ENCODE measurements at regions not wholly inside any gene's neighbourhood (a gene's known extent, or its start where the extent isn't known, plus 50 kb on each side); places are given as distances from the start of the nearest gene placed in this dataset.

DNA sequence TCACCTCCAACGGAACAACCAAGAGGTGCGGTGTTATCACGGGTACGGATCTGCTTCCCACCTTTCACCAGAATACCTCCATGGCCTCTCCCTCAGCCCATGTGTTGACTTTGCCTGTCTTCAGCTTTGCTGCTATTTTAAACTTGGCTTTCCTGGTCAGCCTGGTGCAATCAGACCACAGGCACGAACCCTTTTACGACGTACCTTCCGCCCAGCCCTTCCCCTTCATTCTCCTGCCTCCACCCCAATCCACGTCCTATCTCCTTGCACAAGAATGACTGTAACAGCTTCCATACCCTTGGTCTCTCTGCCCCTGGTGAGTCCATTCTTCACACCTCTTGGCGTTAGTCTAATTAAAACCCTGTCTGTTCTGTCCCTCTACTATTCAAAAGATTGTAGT lies 431.7 kb downstream of the EFNB2 start:
- POLR2A ChIA-PET = no interaction called here
- TF ChIP-seq, protein P1, sequence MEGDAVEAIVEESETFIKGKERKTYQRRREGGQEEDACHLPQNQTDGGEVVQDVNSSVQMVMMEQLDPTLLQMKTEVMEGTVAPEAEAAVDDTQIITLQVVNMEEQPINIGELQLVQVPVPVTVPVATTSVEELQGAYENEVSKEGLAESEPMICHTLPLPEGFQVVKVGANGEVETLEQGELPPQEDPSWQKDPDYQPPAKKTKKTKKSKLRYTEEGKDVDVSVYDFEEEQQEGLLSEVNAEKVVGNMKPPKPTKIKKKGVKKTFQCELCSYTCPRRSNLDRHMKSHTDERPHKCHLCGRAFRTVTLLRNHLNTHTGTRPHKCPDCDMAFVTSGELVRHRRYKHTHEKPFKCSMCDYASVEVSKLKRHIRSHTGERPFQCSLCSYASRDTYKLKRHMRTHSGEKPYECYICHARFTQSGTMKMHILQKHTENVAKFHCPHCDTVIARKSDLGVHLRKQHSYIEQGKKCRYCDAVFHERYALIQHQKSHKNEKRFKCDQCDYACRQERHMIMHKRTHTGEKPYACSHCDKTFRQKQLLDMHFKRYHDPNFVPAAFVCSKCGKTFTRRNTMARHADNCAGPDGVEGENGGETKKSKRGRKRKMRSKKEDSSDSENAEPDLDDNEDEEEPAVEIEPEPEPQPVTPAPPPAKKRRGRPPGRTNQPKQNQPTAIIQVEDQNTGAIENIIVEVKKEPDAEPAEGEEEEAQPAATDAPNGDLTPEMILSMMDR (IDR thresholded peaks at IDR 0.05) = no peak
- no peaks in the 10 kb centered on the region for H3K36me3 Mint-ChIP-seq (ENCODE audit: low read depth)
- intact Hi-C loops (cut with micrococcal nuclease) = no loop called here
- no peaks in the 10 kb centered on the region for H3K27me3 Mint-ChIP-seq
- no peak overlapping the region for H3K27ac Mint-ChIP-seq
- no peak for DNase-seq
- no peaks in the 10 kb centered on the region for H3K9me3 Mint-ChIP-seq
- no peak for ATAC-seq
- CTCF ChIA-PET = no interaction called here
- no peaks in the 10 kb centered on the region for H3K4me1 Mint-ChIP-seq (ENCODE audit: low read depth)
- H3K4me3 Mint-ChIP-seq = no peak overlapping the region

DNA sequence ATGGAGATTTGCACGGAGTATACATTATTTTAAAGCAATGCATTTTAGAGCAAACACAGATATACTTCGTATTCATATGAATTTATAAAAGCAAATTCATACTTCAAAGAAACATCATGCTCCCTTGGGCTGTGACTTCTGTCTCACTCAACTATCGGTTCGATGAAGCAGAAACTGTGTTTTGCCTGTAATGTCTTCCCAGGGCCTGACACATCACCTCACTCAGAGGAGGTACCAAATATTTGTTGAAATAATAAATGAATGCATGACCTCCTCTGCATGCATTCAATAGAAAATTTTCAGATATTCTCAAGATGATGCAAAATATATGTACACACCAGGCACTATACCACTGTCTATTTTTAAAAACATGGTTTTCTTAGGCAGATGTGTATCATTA lies 432.7 kb downstream of the EFNB2 start:
- CTCF ChIA-PET = no interaction called here
- peaks cover 2% of the 10 kb centered on the region for H3K27me3 Mint-ChIP-seq
- H3K36me3 Mint-ChIP-seq (ENCODE audit: low read depth) = no peaks in the 10 kb centered on the region
- no peak overlapping the region for H3K4me3 Mint-ChIP-seq
- ATAC-seq (no peak), DNase-seq (no peak)
- no peak overlapping the region for H3K27ac Mint-ChIP-seq
- no peaks in the 10 kb centered on the region for H3K9me3 Mint-ChIP-seq
- H3K4me1 Mint-ChIP-seq (ENCODE audit: low read depth) = no peaks in the 10 kb centered on the region
- TF ChIP-seq, protein P1 (IDR thresholded peaks at IDR 0.05) = no peak
- intact Hi-C loops (cut with micrococcal nuclease) = no loop called here
- POLR2A ChIA-PET = no interaction called here

DNA sequence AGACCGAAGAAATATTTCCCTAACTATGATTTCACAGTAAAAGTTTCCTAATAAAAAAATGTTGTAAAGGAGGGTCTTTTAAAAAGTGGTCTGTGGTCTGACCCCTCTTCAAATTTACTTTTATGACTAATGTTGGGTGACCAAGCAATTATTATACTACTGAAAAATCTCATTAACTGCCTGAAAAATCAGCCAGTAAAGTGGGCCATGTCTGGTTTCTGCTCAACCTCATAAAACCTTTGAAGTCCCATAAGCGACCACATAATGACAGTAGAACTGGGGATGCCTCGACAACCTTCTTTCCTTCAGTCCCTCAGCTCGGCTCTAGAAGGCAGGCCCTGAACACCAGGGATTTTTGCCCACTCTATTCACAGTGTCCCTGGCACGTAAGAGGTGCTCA lies 434.3 kb downstream of the EFNB2 start:
- CTCF ChIA-PET = no interaction called here

DNA sequence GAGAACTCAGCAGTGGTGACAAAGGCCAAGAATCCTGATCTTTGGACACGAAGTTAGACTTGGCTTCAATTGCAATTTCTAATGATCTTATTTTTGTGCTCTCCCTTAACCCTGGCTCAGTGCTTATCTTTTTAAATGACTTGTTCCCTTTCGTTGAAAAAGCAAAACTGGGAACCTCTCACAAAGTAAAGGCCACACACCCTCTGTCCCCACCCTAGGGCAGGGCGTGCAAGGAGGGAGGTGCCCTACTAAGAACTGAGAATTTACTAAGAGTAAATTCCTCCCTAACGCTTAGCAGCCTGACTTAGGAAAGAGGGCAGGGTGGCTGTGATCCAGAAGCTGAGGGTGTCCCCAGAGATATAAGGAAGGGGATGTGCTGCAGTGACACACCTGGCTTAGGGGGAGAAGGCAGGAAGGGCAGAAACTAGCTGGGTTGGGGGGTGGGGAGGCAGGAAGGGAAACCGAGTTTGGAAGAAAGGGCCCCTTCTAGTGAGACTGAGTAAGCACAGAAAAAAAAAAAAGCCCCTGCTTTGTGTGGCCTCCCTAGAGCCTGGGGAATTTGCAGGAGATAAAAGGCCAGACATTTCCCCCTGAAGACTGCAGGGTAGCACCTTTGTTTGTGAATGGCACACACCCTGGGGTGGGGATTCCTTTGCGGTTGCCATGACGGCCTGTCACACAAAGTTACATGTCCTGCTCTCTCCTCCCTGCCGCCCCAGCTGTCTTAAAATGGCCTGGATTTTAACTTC lies 435.1 kb downstream of the EFNB2 start:
- no peak overlapping the region for H3K27ac Mint-ChIP-seq
- ATAC-seq (peak; percentile 58), DNase-seq (peak; percentile 12)
- peaks cover 2% of the 10 kb centered on the region for H3K27me3 Mint-ChIP-seq
- H3K4me1 Mint-ChIP-seq (ENCODE audit: low read depth) = no peaks in the 10 kb centered on the region
- H3K4me3 Mint-ChIP-seq = no peak overlapping the region
- ChIA-PET CTCF (no interaction called here), POLR2A (no interaction called here)
- H3K36me3 Mint-ChIP-seq (ENCODE audit: low read depth) = no peaks in the 10 kb centered on the region
- H3K9me3 Mint-ChIP-seq = no peaks in the 10 kb centered on the region
- intact Hi-C loops (cut with micrococcal nuclease) = no loop called here
- TF ChIP-seq, protein P1 (IDR thresholded peaks at IDR 0.05) = no peak

More for the DNA sequence above, 434.3 kb downstream of the EFNB2 start:
- no peaks in the 10 kb centered on the region for H3K9me3 Mint-ChIP-seq
- H3K4me3 Mint-ChIP-seq = no peak overlapping the region
- intact Hi-C loops (cut with micrococcal nuclease) = no loop called here
- TF ChIP-seq, protein P1 (IDR thresholded peaks at IDR 0.05) = no peak
- H3K4me1 Mint-ChIP-seq (ENCODE audit: low read depth) = no peaks in the 10 kb centered on the region
- ATAC-seq (no peak), DNase-seq (no peak)
- POLR2A ChIA-PET = no interaction called here
- H3K27me3 Mint-ChIP-seq = peaks cover 2% of the 10 kb centered on the region
- H3K36me3 Mint-ChIP-seq (ENCODE audit: low read depth) = no peaks in the 10 kb centered on the region
- no peak overlapping the region for H3K27ac Mint-ChIP-seq

DNA sequence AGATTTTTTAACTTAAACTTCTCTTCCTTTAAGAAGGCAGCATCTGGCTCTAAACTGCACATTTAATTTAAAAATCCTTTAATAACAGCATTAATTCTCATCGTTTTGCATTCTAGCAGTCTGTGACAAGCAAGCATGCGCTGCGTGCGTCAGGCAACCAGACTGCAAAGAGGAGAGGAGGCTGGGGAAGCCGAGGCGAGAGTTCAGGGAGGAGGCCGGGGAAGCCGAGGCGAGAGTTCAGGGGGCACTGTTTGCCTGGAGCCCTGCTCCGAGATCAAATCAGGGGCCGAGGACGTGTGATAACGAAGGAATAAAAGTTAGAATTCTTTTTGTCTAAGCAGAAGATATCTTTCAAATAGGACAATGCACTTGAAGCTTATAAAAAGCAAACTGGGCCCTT lies 435.7 kb downstream of the EFNB2 start:
- DNase-seq = no peak
- Mint-ChIP-seq H3K27me3 (peaks cover 2% of the 10 kb centered on the region), H3K4me1 (ENCODE audit: low read depth) (no peaks in the 10 kb centered on the region), H3K36me3 (ENCODE audit: low read depth) (no peaks in the 10 kb centered on the region), H3K9me3 (no peaks in the 10 kb centered on the region), H3K4me3 (no peak overlapping the region), H3K27ac (no peak overlapping the region)
- POLR2A ChIA-PET = no interaction called here
- TF ChIP-seq, protein P1 (IDR thresholded peaks at IDR 0.05) = no peak
- no peak for ATAC-seq
- CTCF ChIA-PET = no interaction called here
- intact Hi-C loops (cut with micrococcal nuclease) = no loop called here

Data from activated CD8-positive, alpha-beta T cell treated with anti-CD3 and anti-CD28 coated beads for 36 hours (primary cell).